WTC11 (cell line): ENCODE measurements at regions not wholly inside any gene's neighbourhood (a gene's known extent, or its start where the extent isn't known, plus 50 kb on each side); places are given as distances from the start of the nearest gene placed in this dataset.

ENCODE experiments used
- ATAC-seq: fragments of 200-7000 bp; cut with Tn5 transposase; 2 replicates; pipeline ENCODE4 v1.10.0; 2021; ENCODE audit warnings: mild to moderate bottlenecking, moderate library complexity
- CTCF ChIA-PET: fragments of 300-600 bp; sonication (Branson Sonifier 250); formaldehyde crosslinking; loops from one replicate; lab custom pipeline; 2021; ENCODE audit warnings: antibody characterized with exemption; lab: Charles Lee
- POLR2A ChIA-PET: fragments of 350-600 bp; sonication (Branson Sonifier 250); formaldehyde crosslinking; loops from one replicate; lab custom pipeline; 2021; ENCODE audit warnings: antibody characterized with exemption; lab: Charles Lee
- DNase-seq: peaks from one replicate; pipeline ENCODE4 v3.0.0; 2021; ENCODE audit warnings: low spot score
- H3K27ac Mint-ChIP-seq: 2 replicates; pipeline ENCODE4 v1.8.0; 2021; ENCODE audit warnings: mixed read lengths
- H3K27me3 Mint-ChIP-seq: 2 replicates; pipeline ENCODE4 v1.8.0; 2021; ENCODE audit warnings: low read depth, mild to moderate bottlenecking, moderate library complexity, mixed read lengths
- H3K36me3 Mint-ChIP-seq: 2 replicates; pipeline ENCODE4 v1.8.0; 2021; ENCODE audit warnings: mixed read lengths
- H3K4me1 Mint-ChIP-seq: 2 replicates; pipeline ENCODE4 v1.8.0; 2022; ENCODE audit warnings: mixed read lengths
- H3K4me3 Mint-ChIP-seq: 2 replicates; pipeline ENCODE4 v1.8.0; 2021; ENCODE audit warnings: mild to moderate bottlenecking, moderate library complexity, mixed read lengths
- H3K9me3 Mint-ChIP-seq: 2 replicates; pipeline ENCODE4 v1.8.0; 2021; ENCODE audit warnings: mixed read lengths
- CBFB ChIP-seq: sonication (generic); formaldehyde crosslinking; IDR thresholded peaks from 2 replicates; pipeline ENCODE4 v1.8.1; 2022; ENCODE audit warnings: mild to moderate bottlenecking, low read depth, missing genetic modification reagents
- ETV6 ChIP-seq: sonication (generic); formaldehyde crosslinking; IDR thresholded peaks from 2 replicates; pipeline ENCODE4 v1.8.1; 2022; ENCODE audit warnings: mild to moderate bottlenecking, missing genetic modification reagents
- GABPB1 ChIP-seq: sonication (generic); formaldehyde crosslinking; IDR thresholded peaks from 2 replicates; pipeline ENCODE4 v1.8.1; 2023; ENCODE audit warnings: mild to moderate bottlenecking, missing genetic modification reagents
- GTF2I ChIP-seq: fragments of 250-450 bp; sonication (Bioruptor Pico); conservative IDR thresholded peaks from 2 replicates; pipeline ENCODE4 v1.4.0; 2021; ENCODE audit warnings: mild to moderate bottlenecking
- JAZF1 ChIP-seq: fragments of 250-450 bp; sonication (Bioruptor Pico); IDR thresholded peaks from 2 replicates; pipeline ENCODE4 v1.9.0; 2021; ENCODE audit warnings: moderate library complexity, mild to moderate bottlenecking, inconsistent platforms
- JUN ChIP-seq: sonication (generic); formaldehyde crosslinking; IDR thresholded peaks from 2 replicates; pipeline ENCODE4 v1.8.0; 2023; ENCODE audit warnings: mild to moderate bottlenecking, missing genetic modification reagents
- NFYB ChIP-seq: sonication (generic); formaldehyde crosslinking; conservative IDR thresholded peaks from 2 replicates; pipeline ENCODE4 v1.8.0; 2022; ENCODE audit warnings: low read depth, missing genetic modification reagents
- NR1H2 ChIP-seq: sonication (generic); formaldehyde crosslinking; IDR thresholded peaks from 2 replicates; pipeline ENCODE4 v1.9.0; 2021; ENCODE audit warnings: mild to moderate bottlenecking, moderate library complexity, missing genetic modification reagents
- NR3C1 ChIP-seq: sonication (generic); formaldehyde crosslinking; conservative IDR thresholded peaks from 2 replicates; pipeline ENCODE4 v1.8.1; 2023; ENCODE audit warnings: low read depth, mild to moderate bottlenecking, missing genetic modification reagents
- PRDM15 ChIP-seq: sonication (generic); formaldehyde crosslinking; IDR thresholded peaks from 2 replicates; pipeline ENCODE4 v1.8.0; 2022; ENCODE audit warnings: missing genetic modification reagents
- SOX15 ChIP-seq: fragments of 250-450 bp; sonication (Bioruptor Pico); IDR thresholded peaks from 2 replicates; pipeline ENCODE4 v1.9.0; 2021; ENCODE audit warnings: mild to moderate bottlenecking
- TCF7 ChIP-seq: sonication (generic); formaldehyde crosslinking; IDR thresholded peaks from 2 replicates; pipeline ENCODE4 v1.8.0; 2022; ENCODE audit warnings: mild to moderate bottlenecking, low read depth, missing genetic modification reagents, moderate library complexity
- TEAD1 ChIP-seq: sonication (generic); formaldehyde crosslinking; IDR thresholded peaks from 2 replicates; pipeline ENCODE4 v1.8.0; 2022; ENCODE audit warnings: mild to moderate bottlenecking, missing genetic modification reagents
- ZNF281 ChIP-seq: sonication (generic); formaldehyde crosslinking; IDR thresholded peaks from 2 replicates; pipeline ENCODE4 v1.8.0; 2023; ENCODE audit warnings: mild to moderate bottlenecking, missing genetic modification reagents
- ZNF396 ChIP-seq: fragments of 250-450 bp; sonication (Bioruptor Pico); IDR thresholded peaks from 2 replicates; pipeline ENCODE4 v1.8.0; 2021; ENCODE audit warnings: mild to moderate bottlenecking, moderate library complexity, borderline replicate concordance
- ZSCAN18 ChIP-seq: fragments of 250-450 bp; sonication (Bioruptor Pico); IDR thresholded peaks from 2 replicates; pipeline ENCODE4 v2.1.2; 2022; ENCODE audit warnings: mild to moderate bottlenecking, moderate library complexity
- TF ChIP-seq, protein P1 (sequence below): fragments of 250-450 bp; sonication (Bioruptor Pico); IDR thresholded peaks from 2 replicates; pipeline ENCODE4 v1.9.0; 2021; ENCODE audit warnings: mild to moderate bottlenecking, borderline replicate concordance
- TF ChIP-seq, protein P2 (sequence below): sonication (generic); formaldehyde crosslinking; IDR thresholded peaks from 2 replicates; pipeline ENCODE4 v1.8.1; 2023; ENCODE audit warnings: mild to moderate bottlenecking, missing genetic modification reagents

DNA sequence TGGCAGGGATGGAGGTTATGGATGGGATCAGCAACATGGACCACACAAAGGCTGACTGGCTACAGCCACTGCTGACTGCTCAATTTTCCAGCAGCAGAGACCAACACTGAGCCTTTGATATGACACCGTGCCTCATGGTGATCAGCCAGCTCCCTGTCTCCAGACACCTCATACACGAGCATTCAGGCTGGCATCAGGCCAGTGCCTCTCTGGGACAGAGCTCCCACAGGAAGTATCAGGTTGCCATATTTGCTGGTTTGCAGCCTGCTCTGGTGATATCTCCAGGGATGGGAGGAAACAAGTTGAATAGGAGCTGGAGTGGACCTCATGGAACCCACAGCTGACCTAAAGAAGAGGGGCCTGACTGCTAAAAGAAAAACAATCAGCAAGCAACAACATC is 471.2 kb upstream of the ATXN7L3B start:
- H3K9me3 Mint-ChIP-seq: peaks cover 31% of the 10 kb centered on the region
- no peak overlapping the region for H3K27ac Mint-ChIP-seq
- ATAC-seq (no peak), DNase-seq (no peak)
- CTCF ChIA-PET: no interaction called here
- TF ChIP-seq NFYB (no peak), PRDM15 (CRISPR knock-in tag) (no peak)
- peaks cover 4% of the 10 kb centered on the region; the same call in 1 of the 2 replicates for H3K36me3 Mint-ChIP-seq
- H3K27me3 Mint-ChIP-seq: no peaks in the 10 kb centered on the region
- POLR2A ChIA-PET: no interaction called here
- no peaks in the 10 kb centered on the region for H3K4me1 Mint-ChIP-seq
- no peak overlapping the region for H3K4me3 Mint-ChIP-seq

GRCh38 chr12:74071182-74071581 is 466.5 kb upstream of the ATXN7L3B start:
- Mint-ChIP-seq H3K9me3 (peaks cover 32% of the 10 kb centered on the region), H3K4me3 (no peak overlapping the region), H3K36me3 (no peaks in the 10 kb centered on the region; the same call in 1 of the 2 replicates), H3K4me1 (no peaks in the 10 kb centered on the region), H3K27ac (no peak overlapping the region), H3K27me3 (no peaks in the 10 kb centered on the region)
- no peak for TF ChIP-seq GTF2I
- TF ChIP-seq NR1H2: no peak
- no peak for TF ChIP-seq ZNF396 (CRISPR knock-in tag)
- no peak for TF ChIP-seq JAZF1 (CRISPR knock-in tag)
- TF ChIP-seq ZNF281 (CRISPR knock-in tag): no peak
- TF ChIP-seq CBFB (CRISPR knock-in tag): no peak
- no peak for TF ChIP-seq TCF7 (CRISPR knock-in tag)
- no peak for TF ChIP-seq NR3C1 (CRISPR knock-in tag)
- TF ChIP-seq ETV6 (CRISPR knock-in tag): no peak
- ATAC-seq (no peak), DNase-seq (no peak)
- ChIA-PET CTCF (no interaction called here), POLR2A (no interaction called here)

GRCh38 chr12:74076918-74077317 is 460.7 kb upstream of the ATXN7L3B start:
- Mint-ChIP-seq H3K36me3 (no peaks in the 10 kb centered on the region), H3K4me3 (no peak overlapping the region), H3K27me3 (no peaks in the 10 kb centered on the region), H3K9me3 (peaks cover 11% of the 10 kb centered on the region), H3K27ac (no peak overlapping the region), H3K4me1 (no peaks in the 10 kb centered on the region)
- CTCF ChIA-PET: no interaction called here
- no peak for ATAC-seq
- POLR2A ChIA-PET: no interaction called here
- no peak for DNase-seq
- no peak for TF ChIP-seq ZSCAN18 (CRISPR knock-in tag)
- TF ChIP-seq GABPB1: no peak
- no peak for TF ChIP-seq JUN
- no peak for TF ChIP-seq TEAD1 (CRISPR knock-in tag)
- TF ChIP-seq, protein P1, sequence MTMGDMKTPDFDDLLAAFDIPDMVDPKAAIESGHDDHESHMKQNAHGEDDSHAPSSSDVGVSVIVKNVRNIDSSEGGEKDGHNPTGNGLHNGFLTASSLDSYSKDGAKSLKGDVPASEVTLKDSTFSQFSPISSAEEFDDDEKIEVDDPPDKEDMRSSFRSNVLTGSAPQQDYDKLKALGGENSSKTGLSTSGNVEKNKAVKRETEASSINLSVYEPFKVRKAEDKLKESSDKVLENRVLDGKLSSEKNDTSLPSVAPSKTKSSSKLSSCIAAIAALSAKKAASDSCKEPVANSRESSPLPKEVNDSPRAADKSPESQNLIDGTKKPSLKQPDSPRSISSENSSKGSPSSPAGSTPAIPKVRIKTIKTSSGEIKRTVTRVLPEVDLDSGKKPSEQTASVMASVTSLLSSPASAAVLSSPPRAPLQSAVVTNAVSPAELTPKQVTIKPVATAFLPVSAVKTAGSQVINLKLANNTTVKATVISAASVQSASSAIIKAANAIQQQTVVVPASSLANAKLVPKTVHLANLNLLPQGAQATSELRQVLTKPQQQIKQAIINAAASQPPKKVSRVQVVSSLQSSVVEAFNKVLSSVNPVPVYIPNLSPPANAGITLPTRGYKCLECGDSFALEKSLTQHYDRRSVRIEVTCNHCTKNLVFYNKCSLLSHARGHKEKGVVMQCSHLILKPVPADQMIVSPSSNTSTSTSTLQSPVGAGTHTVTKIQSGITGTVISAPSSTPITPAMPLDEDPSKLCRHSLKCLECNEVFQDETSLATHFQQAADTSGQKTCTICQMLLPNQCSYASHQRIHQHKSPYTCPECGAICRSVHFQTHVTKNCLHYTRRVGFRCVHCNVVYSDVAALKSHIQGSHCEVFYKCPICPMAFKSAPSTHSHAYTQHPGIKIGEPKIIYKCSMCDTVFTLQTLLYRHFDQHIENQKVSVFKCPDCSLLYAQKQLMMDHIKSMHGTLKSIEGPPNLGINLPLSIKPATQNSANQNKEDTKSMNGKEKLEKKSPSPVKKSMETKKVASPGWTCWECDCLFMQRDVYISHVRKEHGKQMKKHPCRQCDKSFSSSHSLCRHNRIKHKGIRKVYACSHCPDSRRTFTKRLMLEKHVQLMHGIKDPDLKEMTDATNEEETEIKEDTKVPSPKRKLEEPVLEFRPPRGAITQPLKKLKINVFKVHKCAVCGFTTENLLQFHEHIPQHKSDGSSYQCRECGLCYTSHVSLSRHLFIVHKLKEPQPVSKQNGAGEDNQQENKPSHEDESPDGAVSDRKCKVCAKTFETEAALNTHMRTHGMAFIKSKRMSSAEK (CRISPR knock-in tag): no peak
- TF ChIP-seq, protein P2, sequence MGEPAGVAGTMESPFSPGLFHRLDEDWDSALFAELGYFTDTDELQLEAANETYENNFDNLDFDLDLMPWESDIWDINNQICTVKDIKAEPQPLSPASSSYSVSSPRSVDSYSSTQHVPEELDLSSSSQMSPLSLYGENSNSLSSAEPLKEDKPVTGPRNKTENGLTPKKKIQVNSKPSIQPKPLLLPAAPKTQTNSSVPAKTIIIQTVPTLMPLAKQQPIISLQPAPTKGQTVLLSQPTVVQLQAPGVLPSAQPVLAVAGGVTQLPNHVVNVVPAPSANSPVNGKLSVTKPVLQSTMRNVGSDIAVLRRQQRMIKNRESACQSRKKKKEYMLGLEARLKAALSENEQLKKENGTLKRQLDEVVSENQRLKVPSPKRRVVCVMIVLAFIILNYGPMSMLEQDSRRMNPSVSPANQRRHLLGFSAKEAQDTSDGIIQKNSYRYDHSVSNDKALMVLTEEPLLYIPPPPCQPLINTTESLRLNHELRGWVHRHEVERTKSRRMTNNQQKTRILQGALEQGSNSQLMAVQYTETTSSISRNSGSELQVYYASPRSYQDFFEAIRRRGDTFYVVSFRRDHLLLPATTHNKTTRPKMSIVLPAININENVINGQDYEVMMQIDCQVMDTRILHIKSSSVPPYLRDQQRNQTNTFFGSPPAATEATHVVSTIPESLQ (CRISPR knock-in tag): no peak
- TF ChIP-seq SOX15 (CRISPR knock-in tag): no peak
